ENCODE measurements at regions not wholly inside any gene's neighbourhood (a gene's known extent, or its start where the extent isn't known, plus 50 kb on each side); places are given as distances from the start of the nearest gene placed in this dataset.

DNA sequence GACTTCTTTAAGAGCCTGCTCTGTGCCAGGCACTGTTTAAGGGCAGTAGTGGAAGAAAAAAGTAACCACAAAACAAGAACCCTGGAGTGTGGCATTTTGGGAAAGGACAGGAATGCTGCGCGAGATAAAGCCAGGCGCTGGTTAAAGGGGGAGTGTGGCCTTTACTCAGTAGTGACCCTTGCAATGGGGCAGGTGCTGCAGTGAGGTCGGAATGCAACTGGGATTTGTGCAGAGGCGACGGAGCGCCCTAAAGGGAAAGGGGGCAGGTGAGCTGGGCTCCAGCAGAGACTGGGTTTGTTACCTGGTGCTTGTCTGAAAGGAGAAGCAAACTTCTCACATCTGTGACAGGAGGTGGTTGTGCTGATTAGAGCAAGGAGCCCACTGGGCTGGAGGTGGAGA is 263.6 kb downstream of the ACTR3B start:
- Mint-ChIP-seq H3K27me3 (ENCODE audit: unreplicated experiment) (no peaks in the 10 kb centered on the region), H3K27ac (ENCODE audit: unreplicated experiment) (no peak overlapping the region), H3K4me3 (ENCODE audit: unreplicated experiment) (no peak overlapping the region), H3K9me3 (ENCODE audit: unreplicated experiment) (peaks cover 2% of the 10 kb centered on the region), H3K4me1 (ENCODE audit: low read depth, unreplicated experiment) (no peaks in the 10 kb centered on the region), H3K36me3 (ENCODE audit: unreplicated experiment) (no peaks in the 10 kb centered on the region)
- DNase-seq: no peak
- TF ChIP-seq, protein P1, sequence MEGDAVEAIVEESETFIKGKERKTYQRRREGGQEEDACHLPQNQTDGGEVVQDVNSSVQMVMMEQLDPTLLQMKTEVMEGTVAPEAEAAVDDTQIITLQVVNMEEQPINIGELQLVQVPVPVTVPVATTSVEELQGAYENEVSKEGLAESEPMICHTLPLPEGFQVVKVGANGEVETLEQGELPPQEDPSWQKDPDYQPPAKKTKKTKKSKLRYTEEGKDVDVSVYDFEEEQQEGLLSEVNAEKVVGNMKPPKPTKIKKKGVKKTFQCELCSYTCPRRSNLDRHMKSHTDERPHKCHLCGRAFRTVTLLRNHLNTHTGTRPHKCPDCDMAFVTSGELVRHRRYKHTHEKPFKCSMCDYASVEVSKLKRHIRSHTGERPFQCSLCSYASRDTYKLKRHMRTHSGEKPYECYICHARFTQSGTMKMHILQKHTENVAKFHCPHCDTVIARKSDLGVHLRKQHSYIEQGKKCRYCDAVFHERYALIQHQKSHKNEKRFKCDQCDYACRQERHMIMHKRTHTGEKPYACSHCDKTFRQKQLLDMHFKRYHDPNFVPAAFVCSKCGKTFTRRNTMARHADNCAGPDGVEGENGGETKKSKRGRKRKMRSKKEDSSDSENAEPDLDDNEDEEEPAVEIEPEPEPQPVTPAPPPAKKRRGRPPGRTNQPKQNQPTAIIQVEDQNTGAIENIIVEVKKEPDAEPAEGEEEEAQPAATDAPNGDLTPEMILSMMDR (IDR thresholded peaks at IDR 0.05; ENCODE audit: partially characterized antibody, unreplicated experiment): no peak

DNA sequence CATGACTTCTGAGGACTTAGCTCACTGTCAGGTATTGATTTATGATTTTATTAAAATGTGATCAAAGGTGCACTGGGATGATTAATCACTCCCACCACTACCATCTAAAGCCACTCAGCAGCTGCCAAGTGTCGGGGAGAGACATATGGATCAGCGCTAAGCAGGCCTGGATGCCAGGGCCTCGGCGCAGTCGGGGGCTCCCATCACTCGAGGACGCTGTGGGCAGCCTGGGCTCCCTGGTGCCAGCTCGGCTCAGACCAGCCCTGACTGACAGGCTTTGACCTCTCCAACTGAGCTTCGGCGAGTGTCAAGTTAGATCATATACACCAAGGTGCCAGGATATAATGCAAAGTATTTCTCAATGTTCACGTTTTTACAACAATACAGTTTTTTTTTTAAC is 267.7 kb downstream of the ACTR3B start:
- Mint-ChIP-seq H3K27me3 (ENCODE audit: unreplicated experiment) (peaks cover 2% of the 10 kb centered on the region), H3K27ac (ENCODE audit: unreplicated experiment) (no peak overlapping the region), H3K4me3 (ENCODE audit: unreplicated experiment) (no peak overlapping the region), H3K4me1 (ENCODE audit: low read depth, unreplicated experiment) (no peaks in the 10 kb centered on the region), H3K9me3 (ENCODE audit: unreplicated experiment) (peaks cover 2% of the 10 kb centered on the region), H3K36me3 (ENCODE audit: unreplicated experiment) (no peaks in the 10 kb centered on the region)
- DNase-seq: no peak
- TF ChIP-seq, protein P1 (IDR thresholded peaks at IDR 0.05; ENCODE audit: partially characterized antibody, unreplicated experiment): no peak

DNA sequence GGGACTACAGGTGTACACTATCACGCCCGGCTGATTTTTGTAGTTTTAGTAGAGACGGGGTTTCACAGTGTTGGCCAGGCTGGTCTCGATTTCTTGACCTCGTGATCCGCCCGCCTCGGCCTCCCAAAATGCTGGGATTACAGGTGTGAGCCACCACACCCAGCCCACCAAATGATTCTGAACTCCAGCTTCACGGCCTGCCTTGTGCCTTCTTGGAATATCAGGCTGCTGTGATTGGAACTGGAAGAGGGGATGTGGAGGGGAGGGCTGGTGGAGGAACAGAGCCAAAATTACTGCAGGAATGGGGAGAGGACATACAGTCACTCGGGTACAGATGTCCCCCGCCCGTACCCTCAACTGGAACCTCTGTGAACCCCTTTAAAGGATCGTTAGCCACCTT is 268.4 kb downstream of the ACTR3B start:
- Mint-ChIP-seq H3K36me3 (ENCODE audit: unreplicated experiment) (no peaks in the 10 kb centered on the region), H3K4me1 (ENCODE audit: low read depth, unreplicated experiment) (no peaks in the 10 kb centered on the region), H3K27me3 (ENCODE audit: unreplicated experiment) (peaks cover 2% of the 10 kb centered on the region), H3K27ac (ENCODE audit: unreplicated experiment) (no peak overlapping the region), H3K9me3 (ENCODE audit: unreplicated experiment) (peaks cover 2% of the 10 kb centered on the region), H3K4me3 (ENCODE audit: unreplicated experiment) (no peak overlapping the region)
- TF ChIP-seq, protein P1 (IDR thresholded peaks at IDR 0.05; ENCODE audit: partially characterized antibody, unreplicated experiment): no peak
- no peak for DNase-seq

DNA sequence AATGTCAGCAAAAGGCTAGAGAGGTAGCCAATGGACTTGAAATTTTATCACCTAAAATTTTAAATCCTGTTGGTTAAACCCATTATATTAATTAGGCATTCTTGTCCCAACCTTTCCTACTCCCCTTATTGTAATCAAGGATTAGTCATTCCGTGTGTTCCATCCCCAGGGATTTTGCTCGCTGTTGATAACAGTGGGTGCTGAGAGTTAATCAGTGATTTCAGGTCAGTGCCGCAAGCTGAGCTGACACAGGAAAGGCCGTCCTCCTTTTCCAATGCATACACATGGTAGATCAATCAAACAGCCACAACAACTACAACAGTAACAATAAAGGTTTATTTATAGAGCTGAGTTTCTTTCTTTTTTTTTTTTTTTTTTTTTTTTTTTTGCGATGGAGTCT is 271.4 kb downstream of the ACTR3B start:
- Mint-ChIP-seq H3K36me3 (ENCODE audit: unreplicated experiment) (no peaks in the 10 kb centered on the region), H3K4me1 (ENCODE audit: low read depth, unreplicated experiment) (no peaks in the 10 kb centered on the region), H3K9me3 (ENCODE audit: unreplicated experiment) (peaks cover 2% of the 10 kb centered on the region), H3K27ac (ENCODE audit: unreplicated experiment) (no peak overlapping the region), H3K27me3 (ENCODE audit: unreplicated experiment) (peaks cover 2% of the 10 kb centered on the region), H3K4me3 (ENCODE audit: unreplicated experiment) (no peak overlapping the region)
- TF ChIP-seq, protein P1 (IDR thresholded peaks at IDR 0.05; ENCODE audit: partially characterized antibody, unreplicated experiment): no peak
- no peak for DNase-seq

DNA sequence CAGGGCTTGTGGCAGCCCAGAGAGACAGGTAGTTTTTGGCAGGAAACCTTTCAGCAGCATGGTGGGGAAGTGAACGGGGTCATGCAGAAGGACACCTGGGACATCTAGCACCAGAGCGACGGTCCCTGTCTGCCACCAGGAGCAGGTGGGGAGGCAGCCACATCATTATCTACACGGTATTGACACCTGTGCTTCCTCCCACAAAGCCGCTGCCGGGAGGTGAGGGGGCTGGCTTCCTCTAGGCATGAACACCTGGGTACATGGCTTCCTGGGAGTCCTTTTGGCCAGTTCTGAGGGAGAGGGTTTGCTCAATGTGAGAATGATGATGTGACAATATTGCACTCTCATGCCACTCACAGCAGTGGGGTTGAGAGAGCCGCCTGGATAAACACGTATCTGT is 275.2 kb downstream of the ACTR3B start:
- H3K36me3 Mint-ChIP-seq (ENCODE audit: unreplicated experiment): no peaks in the 10 kb centered on the region
- no peak overlapping the region for H3K27ac Mint-ChIP-seq (ENCODE audit: unreplicated experiment)
- peaks cover 2% of the 10 kb centered on the region for H3K9me3 Mint-ChIP-seq (ENCODE audit: unreplicated experiment)

More for the DNA sequence above, 275.2 kb downstream of the ACTR3B start:
- Mint-ChIP-seq H3K4me1 (ENCODE audit: low read depth, unreplicated experiment) (no peaks in the 10 kb centered on the region), H3K27me3 (ENCODE audit: unreplicated experiment) (peaks cover 2% of the 10 kb centered on the region), H3K4me3 (ENCODE audit: unreplicated experiment) (no peak overlapping the region)
- DNase-seq: no peak
- TF ChIP-seq, protein P1 (IDR thresholded peaks at IDR 0.05; ENCODE audit: partially characterized antibody, unreplicated experiment): no peak
